ENCODE measurements at regions not wholly inside any gene's neighbourhood (a gene's known extent, or its start where the extent isn't known, plus 50 kb on each side); places are given as distances from the start of the nearest gene placed in this dataset.

- POLR2A ChIA-PET: no interaction called here
- TF ChIP-seq TSHZ1 (tag by site-specific recombination; IDR thresholded peaks at IDR 0.05; ENCODE audit: borderline replicate concordance) (no peak), ZXDB (tag by site-specific recombination; IDR thresholded peaks at IDR 0.05) (no peak), ZFP41 (tag by site-specific recombination; IDR thresholded peaks at IDR 0.05; ENCODE audit: borderline replicate concordance) (no peak), ZNF112 (tag by site-specific recombination; IDR thresholded peaks at IDR 0.05) (no peak), ZSCAN23 (tag by site-specific recombination; IDR thresholded peaks at IDR 0.05) (no peak), ZNF302 (tag by site-specific recombination; IDR thresholded peaks at IDR 0.05; ENCODE audit: low read depth) (no peak), ZNF626 (tag by site-specific recombination; IDR thresholded peaks at IDR 0.05) (no peak), ZNF404 (tag by site-specific recombination; IDR thresholded peaks at IDR 0.05) (no peak), ZNF518A (tag by site-specific recombination; conservative IDR thresholded peaks at IDR 0.05; ENCODE audit: low read depth) (no peak), GLI4 (tag by site-specific recombination; IDR thresholded peaks at IDR 0.05) (no peak), ZNF280C (tag by site-specific recombination; IDR thresholded peaks at IDR 0.05) (no peak), ZNF561 (tag by site-specific recombination; IDR thresholded peaks at IDR 0.05; ENCODE audit: borderline replicate concordance) (no peak), ZNF248 (tag by site-specific recombination; IDR thresholded peaks at IDR 0.05) (no peak)
- CTCF ChIA-PET: interaction anchor here (1.1 kb wide), 1 partner anchor 91 kb away, joined by 3 read pairs; no protein-coding TSS in a partner anchor
- H3K9me3 ChIP-seq (ENCODE audit: control insufficient read depth, insufficient read depth, low read depth, low read length): no peaks in the 10 kb centered on the region
- H3K27ac ChIP-seq (ENCODE audit: extremely low read depth, low read depth, low read length): no peak overlapping the region
- H3K4me3 ChIP-seq (ENCODE audit: low read depth, low read length): no peak overlapping the region
- no peaks in the 10 kb centered on the region for H3K36me3 ChIP-seq (ENCODE audit: control insufficient read depth in 2 of 2, insufficient read depth in 1 of 2, low read length in 2 of 2)
- H3K4me1 ChIP-seq (ENCODE audit: control insufficient read depth, insufficient read depth, low read length): no peaks in the 10 kb centered on the region
Measured at GRCh38 chr11:104699981-104700380, 198.3 kb downstream of the CASP12 start.

- Histone ChIP-seq H3K36me3 (ENCODE audit: control insufficient read depth in 2 of 2, insufficient read depth in 1 of 2, low read length in 2 of 2) (no peaks in the 10 kb centered on the region), H3K27ac (ENCODE audit: extremely low read depth, low read depth, low read length) (no peak overlapping the region), H3K4me3 (ENCODE audit: low read depth, low read length) (no peak overlapping the region), H3K4me1 (ENCODE audit: control insufficient read depth, insufficient read depth, low read length) (no peaks in the 10 kb centered on the region), H3K9me3 (ENCODE audit: control insufficient read depth, insufficient read depth, low read depth, low read length) (no peaks in the 10 kb centered on the region)
- CTCF ChIA-PET: interaction anchor here (0.6 kb wide), 1 partner anchor 86 kb away, joined by 3 read pairs; no protein-coding TSS in a partner anchor
- POLR2A ChIA-PET: no interaction called here
- TF ChIP-seq ZBTB26 (tag by site-specific recombination; optimal IDR thresholded peaks at IDR 0.05) (no peak), ZNF354C (tag by site-specific recombination; IDR thresholded peaks at IDR 0.05; ENCODE audit: borderline replicate concordance, low read depth) (no peak), ELK4 (IDR thresholded peaks at IDR 0.05; ENCODE audit: borderline replicate concordance, low read depth, low read length) (no peak), KLF7 (tag by site-specific recombination; IDR thresholded peaks at IDR 0.05; ENCODE audit: borderline replicate concordance) (no peak), ZNF398 (tag by site-specific recombination; IDR thresholded peaks at IDR 0.05) (no peak), ZNF529 (tag by site-specific recombination; IDR thresholded peaks at IDR 0.05; ENCODE audit: insufficient replicate concordance) (no peak), YY2 (tag by site-specific recombination; IDR thresholded peaks at IDR 0.05) (no peak)
Measured at GRCh38 chr11:104695065-104695463, 203.2 kb downstream of the CASP12 start.

Measured in HEK293 (cell line).